GM12891 (cell line): ENCODE measurements at regions not wholly inside any gene's neighbourhood (a gene's known extent, or its start where the extent isn't known, plus 50 kb on each side); places are given as distances from the start of the nearest gene placed in this dataset.

Experiments used
- PAX5 ChIP-seq: IDR thresholded peaks from 2 replicates; pipeline ENCODE4 v1.6.1; 2011; ENCODE audit warnings: low read length, moderate library complexity, mild to moderate bottlenecking; ENCODE audit not compliant: insufficient read depth, severe bottlenecking
- POLR2A ChIP-seq: IDR thresholded peaks from 2 replicates; pipeline ENCODE4 v1.6.1; 2011; ENCODE audit warnings: low read depth, low read length, control low read depth
- POLR2AphosphoS5 ChIP-seq: IDR thresholded peaks from 2 replicates; pipeline ENCODE4 v1.6.1; 2011; ENCODE audit warnings: low read depth, low read length, control low read depth
- POU2F2 ChIP-seq: IDR thresholded peaks from 2 replicates; pipeline ENCODE4 v1.6.1; 2011; ENCODE audit warnings: low read depth, mild to moderate bottlenecking, control low read depth, low read length, moderate library complexity
- SPI1 ChIP-seq: IDR thresholded peaks from 2 replicates; pipeline ENCODE4 v1.6.1; 2011; ENCODE audit warnings: low read depth, low read length, control low read depth
- TAF1 ChIP-seq: IDR thresholded peaks from 2 replicates; pipeline ENCODE4 v1.6.1; 2011; ENCODE audit warnings: low read depth, low read length, control low read depth

DNA sequence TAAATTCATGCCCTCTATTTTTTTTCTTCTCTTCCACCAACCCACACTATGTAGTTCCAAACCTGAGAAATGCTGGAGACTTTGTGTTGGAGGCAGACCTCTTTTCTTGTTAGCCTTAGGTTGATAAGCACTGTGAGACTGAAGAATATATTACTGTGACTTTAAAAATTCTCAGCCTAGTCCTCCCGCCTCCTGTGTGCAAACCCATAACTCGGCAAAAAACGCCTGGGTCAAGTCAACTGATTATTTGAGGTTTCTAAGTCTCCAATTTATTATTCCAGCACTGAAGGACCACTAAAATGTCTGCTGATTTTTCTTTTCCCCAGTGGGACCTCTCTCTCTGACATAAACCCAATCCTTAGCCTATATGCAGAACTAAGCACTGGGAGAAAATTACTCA is 1946.0 kb upstream of the RAG2 start:
- TF ChIP-seq POLR2AphosphoS5 (no peak), POLR2A (no peak), TAF1 (no peak), PAX5 (no peak), POU2F2 (no peak), SPI1 (no peak)
